ENCODE measurements at regions not wholly inside any gene's neighbourhood (a gene's known extent, or its start where the extent isn't known, plus 50 kb on each side); places are given as distances from the start of the nearest gene placed in this dataset.
"Not testable (repeated sequence)": the region's sequence is repeated elsewhere in the genome, so short reads cannot be mapped to it uniquely, and the experiment has no call there.

DNA sequence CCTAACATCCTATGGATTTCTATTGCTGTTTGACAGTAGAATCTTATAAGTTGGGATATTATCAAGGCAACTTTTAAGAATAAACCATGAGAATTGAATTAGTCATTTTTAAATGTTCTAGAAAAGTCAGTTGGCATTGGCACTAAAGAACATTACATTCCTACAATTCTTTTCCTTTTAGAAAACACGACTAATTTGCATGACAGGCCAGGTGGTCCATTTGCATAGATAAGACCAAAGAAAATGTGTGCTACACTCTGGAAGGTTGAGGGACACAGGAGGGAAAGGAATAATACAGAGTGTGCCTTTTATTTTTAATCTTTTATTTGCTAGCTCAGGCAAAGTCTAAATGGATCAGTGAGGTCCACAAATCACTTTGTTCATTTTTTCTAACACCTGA lies 962.3 kb downstream of the EPHA3 start:
- no peak for DNase-seq

DNA sequence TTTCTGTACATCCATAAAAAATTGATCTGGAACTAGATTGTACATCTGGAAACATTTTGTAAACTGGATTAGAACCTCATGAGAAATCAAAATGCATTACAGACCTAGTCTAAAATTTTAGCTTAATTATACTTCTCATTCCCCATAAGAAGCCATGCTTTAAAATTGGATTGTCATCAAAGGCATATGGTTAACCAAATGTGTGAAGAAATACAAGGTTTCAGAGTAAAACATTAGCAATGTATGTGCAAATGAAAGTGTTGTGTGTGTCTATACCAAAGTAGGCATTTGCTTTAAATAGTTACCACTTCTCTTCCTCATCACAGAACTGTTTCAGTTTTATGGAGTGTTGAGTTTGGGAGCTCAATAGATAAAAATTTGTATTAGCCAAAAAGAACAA lies 968.7 kb downstream of the EPHA3 start:
- DNase-seq = no peak

DNA sequence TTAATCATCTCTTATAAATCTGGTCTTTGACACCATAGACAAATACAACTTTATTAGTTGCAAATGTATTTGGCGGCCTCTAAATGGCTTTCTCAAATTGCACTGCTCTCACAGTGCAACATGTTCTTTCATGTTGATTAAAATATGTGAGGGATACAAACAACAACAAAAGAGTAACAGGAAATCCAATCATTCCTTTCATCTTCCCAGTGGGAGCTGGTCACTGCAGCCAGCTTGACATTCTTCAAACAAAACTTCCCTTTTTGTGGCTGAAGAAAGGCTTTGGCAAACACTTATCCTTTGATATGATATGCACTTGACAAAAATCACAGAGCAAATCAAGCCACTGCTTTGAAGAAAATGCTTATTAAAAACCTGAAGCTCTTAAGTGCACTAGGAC lies 973.6 kb downstream of the EPHA3 start:
- DNase-seq = no peak

DNA sequence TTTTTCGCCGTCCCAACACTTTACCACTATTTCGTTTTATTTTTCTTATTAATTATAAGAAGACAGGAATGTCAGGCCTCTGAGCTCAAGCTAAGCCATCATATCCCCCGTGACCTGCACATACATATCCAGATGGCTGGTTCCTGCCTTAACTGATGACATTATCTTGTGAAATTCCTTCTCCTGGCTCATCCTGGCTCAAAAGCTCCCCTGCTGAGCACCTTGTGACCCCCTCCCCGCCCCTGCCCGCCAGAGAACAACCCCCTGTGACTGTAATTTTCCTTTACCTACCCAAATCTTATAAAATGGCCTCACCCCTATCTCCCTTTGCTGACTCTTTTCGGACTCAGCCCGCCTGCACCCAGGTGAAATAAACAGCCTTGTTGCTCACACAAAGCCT lies 978.9 kb downstream of the EPHA3 start:
- DNase-seq = not testable (repeated sequence)

DNA sequence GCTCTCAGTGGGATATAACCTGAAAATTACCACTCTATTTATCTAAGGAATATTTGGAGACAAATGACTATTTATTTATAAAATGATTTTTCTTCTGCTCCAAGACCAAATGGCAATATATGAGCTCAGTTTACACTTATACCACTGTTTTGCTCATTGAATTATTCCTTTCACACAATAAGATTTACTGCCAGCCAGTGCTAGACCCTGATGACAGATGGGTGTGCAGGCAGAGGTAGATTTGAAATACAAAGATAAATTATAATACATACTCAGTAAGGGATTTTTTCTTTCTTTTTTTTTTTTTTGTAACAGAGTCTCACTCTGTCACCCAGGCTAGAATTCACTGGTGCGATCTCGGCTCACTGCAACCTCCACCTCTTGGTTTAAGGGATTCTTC lies 980.3 kb downstream of the EPHA3 start:
- no peak for DNase-seq

DNA sequence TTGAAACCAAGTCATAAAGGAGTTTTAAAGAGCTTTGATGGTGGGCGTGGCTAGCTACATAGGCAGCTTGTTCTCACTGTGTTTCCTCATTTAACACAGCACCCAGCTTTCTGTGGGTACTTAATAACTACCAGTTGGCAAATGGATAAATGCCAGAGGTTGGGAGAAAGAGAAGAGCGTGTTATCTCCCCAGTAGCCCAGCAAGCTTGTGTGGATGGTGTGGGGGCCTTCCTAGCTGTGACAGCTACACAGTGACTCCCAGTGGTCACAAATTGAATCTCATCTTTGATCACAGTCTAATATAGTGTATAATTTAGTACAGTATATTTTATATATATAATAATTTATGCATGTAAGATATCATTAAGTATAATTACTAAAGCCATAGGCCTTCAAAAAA lies 984.1 kb downstream of the EPHA3 start:
- DNase-seq = peak; percentile 21

DNA sequence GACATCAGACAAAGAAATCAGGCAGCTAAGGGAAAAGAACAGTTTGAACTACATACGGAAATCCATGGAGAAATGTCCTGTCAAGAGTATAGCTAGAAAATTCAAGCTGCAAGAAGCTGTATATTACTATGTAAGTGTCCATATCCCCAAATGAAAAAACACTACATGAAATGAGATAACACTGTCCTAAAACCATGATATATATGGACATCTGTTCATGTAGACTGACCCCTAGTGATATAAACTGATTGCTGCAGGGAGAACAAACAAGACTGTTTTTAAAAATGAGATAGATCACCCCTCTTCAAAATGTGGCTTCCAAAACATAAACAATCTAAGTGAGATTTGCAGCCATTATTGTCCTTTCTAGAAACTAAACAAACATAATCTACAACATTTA lies 985.6 kb downstream of the EPHA3 start:
- DNase-seq = no peak

GRCh38 chr3:90095811-90096210 lies 988.4 kb downstream of the EPHA3 start:
- no peak for DNase-seq

GRCh38 chr3:90099493-90099892 lies 992.1 kb downstream of the EPHA3 start:
- no peak for DNase-seq

DNA sequence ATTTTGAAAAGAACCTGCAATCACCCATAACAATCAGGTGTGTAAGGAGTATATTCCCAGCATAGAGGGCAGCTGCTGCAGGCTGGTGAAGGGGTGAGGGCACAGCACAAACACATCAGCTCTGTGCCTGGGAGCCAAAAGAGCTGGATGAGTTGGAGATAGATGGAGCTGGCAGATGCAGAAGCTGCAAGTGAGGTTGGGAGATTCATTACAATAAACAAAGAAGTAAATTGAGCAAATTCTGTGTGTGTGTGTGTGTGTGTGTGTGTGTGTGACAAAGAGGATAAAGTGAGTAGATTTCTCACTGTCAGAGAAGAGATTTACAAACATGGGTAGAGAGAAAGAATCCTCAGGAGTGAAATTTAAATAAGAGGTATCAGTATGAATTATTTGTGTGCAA lies 994.7 kb downstream of the EPHA3 start:
- DNase-seq = no peak

GRCh38 chr3:90121326-90121725 lies 1013.9 kb downstream of the EPHA3 start:
- DNase-seq = no peak

DNA sequence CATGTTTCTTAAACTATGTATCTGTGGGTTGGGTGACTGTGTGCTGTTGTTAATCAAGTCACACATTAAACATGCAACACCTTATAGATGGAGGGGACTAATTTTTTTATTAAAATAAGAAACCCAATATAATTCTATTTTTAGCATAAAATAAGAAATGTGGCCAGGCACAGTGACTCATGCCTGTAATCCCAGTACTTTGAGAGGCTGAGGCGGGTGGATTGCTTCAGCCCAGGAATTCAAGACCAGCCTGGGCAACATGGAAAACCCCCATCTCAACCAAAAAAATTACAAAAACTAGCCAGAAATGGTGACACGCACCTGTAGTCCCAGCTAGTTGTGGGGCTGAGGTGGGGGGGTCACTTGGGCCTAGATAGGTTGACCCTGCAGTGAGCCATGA lies 1021.0 kb downstream of the EPHA3 start:
- DNase-seq = no peak

- no peak for DNase-seq
Observed at GRCh38 chr3:90129730-90130129, 1022.3 kb downstream of the EPHA3 start.

DNA sequence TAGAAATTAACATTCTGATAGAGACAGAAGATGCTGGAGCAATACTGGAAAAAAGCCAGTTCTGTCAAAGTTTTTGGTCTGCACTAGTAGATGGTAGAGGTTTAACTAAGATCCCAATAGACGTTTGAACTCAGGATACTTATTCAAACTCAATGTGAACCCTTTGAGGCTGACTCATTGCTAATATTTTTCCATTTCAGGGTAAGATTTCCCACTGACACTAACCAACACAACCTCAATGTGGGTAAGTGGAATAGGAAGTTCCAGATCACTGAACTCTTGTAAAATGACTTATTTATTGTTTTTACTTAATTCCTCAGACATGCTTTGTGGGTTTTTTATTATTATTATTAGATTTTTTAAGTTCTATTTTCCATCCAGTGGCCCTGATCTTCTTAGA lies 1024.8 kb downstream of the EPHA3 start:
- DNase-seq = no peak

GRCh38 chr3:90134090-90134489 lies 1026.7 kb downstream of the EPHA3 start:
- no peak for DNase-seq

GRCh38 chr3:90136456-90137191 lies 1029.2 kb downstream of the EPHA3 start:
- DNase-seq = no peak

DNA sequence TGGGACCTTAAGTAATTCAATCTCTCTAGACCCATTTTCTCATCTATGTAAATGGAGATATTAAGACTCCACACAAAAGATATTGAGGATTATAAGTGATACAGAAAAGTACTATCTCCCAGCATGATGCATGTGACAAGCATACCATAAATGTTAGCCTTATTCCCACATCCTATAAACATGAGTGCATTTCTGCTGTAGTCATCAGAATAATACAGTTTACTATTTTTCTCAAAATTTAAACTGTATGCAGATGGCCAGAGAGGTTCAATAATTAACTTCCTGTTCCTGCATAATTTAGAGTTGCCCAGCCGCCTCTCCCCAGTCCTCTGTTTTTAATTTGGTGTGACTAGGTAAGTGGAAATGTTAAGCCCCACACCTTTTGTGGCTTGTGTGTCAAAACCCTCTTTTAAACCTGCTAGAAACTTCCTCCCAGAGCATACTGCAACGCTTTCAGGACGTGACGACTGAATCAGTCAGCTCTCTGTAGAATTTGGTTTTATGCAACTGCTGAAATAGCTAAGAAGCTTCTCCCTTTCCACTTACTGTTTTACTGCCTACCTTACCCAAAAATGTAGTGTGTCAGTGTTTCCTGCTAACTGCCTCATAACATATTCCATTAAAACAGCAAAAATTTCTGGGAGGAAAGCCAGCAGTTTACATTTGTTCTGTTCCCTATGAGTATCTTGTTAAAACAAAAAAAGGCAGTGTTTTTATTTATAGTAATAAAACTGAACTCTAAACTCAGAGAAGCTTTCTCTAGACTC lies 1037.9 kb downstream of the EPHA3 start:
- DNase-seq = no peak

GRCh38 chr3:90180096-90180495 lies 1072.7 kb downstream of the EPHA3 start:
- DNase-seq = no peak

- DNase-seq = no peak
Observed at GRCh38 chr3:90180543-90180942, 1073.1 kb downstream of the EPHA3 start.

- DNase-seq = peak; percentile 19
Observed at GRCh38 chr3:90182291-90182976, 1075.0 kb downstream of the EPHA3 start.

GRCh38 chr3:90184861-90185260 lies 1077.4 kb downstream of the EPHA3 start:
- DNase-seq = no peak

DNA sequence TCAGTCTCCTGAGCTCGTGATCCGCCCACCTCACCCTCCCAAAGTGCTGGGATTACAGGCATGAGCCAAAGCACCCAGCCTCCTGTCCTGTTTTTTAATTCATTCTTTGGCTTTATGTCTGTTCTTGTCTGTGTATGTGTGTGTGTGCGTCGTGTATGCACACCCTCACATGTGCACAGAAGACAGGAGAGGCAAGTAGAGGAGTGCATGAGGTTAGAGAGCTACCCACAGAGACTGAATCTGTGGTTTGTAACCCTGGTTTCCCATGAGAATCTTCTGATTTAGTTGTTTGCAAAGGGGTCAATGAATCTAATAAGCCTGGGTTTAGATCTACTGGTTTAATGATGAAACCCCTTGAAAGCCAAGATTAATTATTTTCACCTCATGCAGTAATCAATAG lies 1090.0 kb downstream of the EPHA3 start:
- DNase-seq = not testable (repeated sequence)

- DNase-seq = not testable (repeated sequence)
Observed at GRCh38 chr3:90202931-90203330, 1095.5 kb downstream of the EPHA3 start.
